ENCODE measurements at regions not wholly inside any gene's neighbourhood (a gene's known extent, or its start where the extent isn't known, plus 50 kb on each side); places are given as distances from the start of the nearest gene placed in this dataset.
"Not testable (repeated sequence)": the region's sequence is repeated elsewhere in the genome, so short reads cannot be mapped to it uniquely, and the experiment has no call there.

DNA sequence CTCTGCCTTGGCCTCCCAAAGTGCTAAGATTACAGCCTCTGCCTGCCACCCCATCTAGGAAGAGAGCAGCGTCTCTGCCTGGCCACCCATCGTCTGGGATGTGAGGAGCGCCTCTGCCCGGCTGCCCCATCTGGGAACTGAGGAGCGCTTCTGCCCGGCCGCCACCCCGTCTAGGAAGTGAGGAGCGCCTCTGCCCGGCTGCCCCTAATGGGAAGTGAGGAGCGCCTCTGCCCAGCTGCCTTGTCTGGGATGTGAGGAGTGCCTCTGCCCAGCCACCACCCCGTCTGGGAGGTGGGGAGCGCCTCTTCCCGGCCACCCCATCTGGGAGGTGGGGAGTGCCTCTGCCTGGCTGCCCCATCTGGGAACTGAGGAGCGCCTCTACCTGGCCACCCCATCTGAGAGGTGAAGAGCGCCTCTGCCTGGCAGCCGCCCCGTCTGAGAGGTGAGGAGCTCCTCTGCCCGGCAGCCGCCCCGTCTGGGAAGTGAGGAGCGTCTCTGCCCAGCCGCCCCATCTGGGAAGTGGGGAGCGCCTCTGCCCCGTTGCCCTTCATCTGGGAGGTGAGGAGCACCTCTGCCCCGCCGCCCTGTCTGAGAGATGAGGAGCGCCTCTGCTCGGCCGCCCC is 481.0 kb upstream of the GNPDA2 start:
- H3K27ac Mint-ChIP-seq; DNase-seq; H3K4me3 ChIP-seq (ENCODE audit: low read length); H3K27ac ChIP-seq (ENCODE audit: low read depth, low read length); H3K36me3 Mint-ChIP-seq (ENCODE audit: low read depth); H3K36me3 ChIP-seq (ENCODE audit: control insufficient read depth, insufficient read depth, low read length); H3K27me3 ChIP-seq (ENCODE audit: control insufficient read depth, insufficient read depth, low read length, poor library complexity, severe bottlenecking); H3K9ac ChIP-seq (ENCODE audit: extremely low read depth, low read length, poor library complexity, severe bottlenecking); H3K4me3 Mint-ChIP-seq; H3K4me1 Mint-ChIP-seq; H3K4me1 ChIP-seq (ENCODE audit: control insufficient read depth, insufficient read depth, low read length); H3K27me3 Mint-ChIP-seq (ENCODE audit: insufficient read depth); H3K9me3 ChIP-seq (ENCODE audit: control insufficient read depth, low read length): not testable (repeated sequence)
- peaks cover 35% of the 10 kb centered on the region for H3K9me3 Mint-ChIP-seq
- WGBS, 2 experiments (ENCODE audit: insufficient coverage in 1 of 2, insufficient read length in 1 of 2), result 94 to 100% methylated on average over 4 to 30 of the region's 30 CpGs

DNA sequence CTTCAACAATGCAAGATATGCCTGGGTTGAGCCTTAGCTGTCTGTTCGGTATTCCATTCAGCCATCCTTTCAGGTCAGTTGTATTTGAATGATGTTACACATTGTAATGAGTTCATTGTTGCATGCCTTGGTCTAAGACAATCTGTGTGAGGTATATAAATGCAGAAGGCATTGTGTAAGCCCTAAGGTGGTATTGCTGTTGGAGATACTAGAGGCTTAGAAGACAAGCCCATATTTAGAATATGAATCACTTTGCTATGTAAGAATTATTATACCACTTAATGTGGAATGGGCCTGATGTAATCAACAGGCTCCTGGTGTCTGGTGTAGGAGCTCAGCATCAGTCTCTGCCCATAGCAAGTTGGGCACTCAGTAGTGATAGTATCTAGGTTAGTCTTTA is 473.4 kb upstream of the GNPDA2 start:
- Mint-ChIP-seq H3K36me3 (ENCODE audit: low read depth) (no peaks in the 10 kb centered on the region), H3K4me1 (peaks cover 2% of the 10 kb centered on the region), H3K27me3 (ENCODE audit: insufficient read depth) (no peaks in the 10 kb centered on the region), H3K9me3 (no peaks in the 10 kb centered on the region), H3K4me3 (no peak overlapping the region), H3K27ac (no peak overlapping the region)
- H3K27ac ChIP-seq (ENCODE audit: low read depth, low read length), result no peak overlapping the region
- TF ChIP-seq, protein P1, sequence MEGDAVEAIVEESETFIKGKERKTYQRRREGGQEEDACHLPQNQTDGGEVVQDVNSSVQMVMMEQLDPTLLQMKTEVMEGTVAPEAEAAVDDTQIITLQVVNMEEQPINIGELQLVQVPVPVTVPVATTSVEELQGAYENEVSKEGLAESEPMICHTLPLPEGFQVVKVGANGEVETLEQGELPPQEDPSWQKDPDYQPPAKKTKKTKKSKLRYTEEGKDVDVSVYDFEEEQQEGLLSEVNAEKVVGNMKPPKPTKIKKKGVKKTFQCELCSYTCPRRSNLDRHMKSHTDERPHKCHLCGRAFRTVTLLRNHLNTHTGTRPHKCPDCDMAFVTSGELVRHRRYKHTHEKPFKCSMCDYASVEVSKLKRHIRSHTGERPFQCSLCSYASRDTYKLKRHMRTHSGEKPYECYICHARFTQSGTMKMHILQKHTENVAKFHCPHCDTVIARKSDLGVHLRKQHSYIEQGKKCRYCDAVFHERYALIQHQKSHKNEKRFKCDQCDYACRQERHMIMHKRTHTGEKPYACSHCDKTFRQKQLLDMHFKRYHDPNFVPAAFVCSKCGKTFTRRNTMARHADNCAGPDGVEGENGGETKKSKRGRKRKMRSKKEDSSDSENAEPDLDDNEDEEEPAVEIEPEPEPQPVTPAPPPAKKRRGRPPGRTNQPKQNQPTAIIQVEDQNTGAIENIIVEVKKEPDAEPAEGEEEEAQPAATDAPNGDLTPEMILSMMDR (conservative IDR thresholded peaks at IDR 0.05), result no peak
- H3K9ac ChIP-seq (ENCODE audit: extremely low read depth, low read length, poor library complexity, severe bottlenecking), result no peak overlapping the region
- no peaks in the 10 kb centered on the region for H3K27me3 ChIP-seq (ENCODE audit: control insufficient read depth, insufficient read depth, low read length, poor library complexity, severe bottlenecking)
- H3K9me3 ChIP-seq (ENCODE audit: control insufficient read depth, low read length), result peaks cover 5% of the 10 kb centered on the region
- H3K4me3 ChIP-seq (ENCODE audit: low read length), result no peak overlapping the region
- no peaks in the 10 kb centered on the region for H3K36me3 ChIP-seq (ENCODE audit: control insufficient read depth, insufficient read depth, low read length)
- no peak for DNase-seq
- H3K4me1 ChIP-seq (ENCODE audit: control insufficient read depth, insufficient read depth, low read length), result peaks cover 2% of the 10 kb centered on the region
- WGBS, 2 experiments (ENCODE audit: insufficient coverage in 1 of 2, insufficient read length in 1 of 2), result 94% methylated on average over 1 of the region's 1 CpG; no CpG with 5 or more reads in 1 of the 2 experiments

DNA sequence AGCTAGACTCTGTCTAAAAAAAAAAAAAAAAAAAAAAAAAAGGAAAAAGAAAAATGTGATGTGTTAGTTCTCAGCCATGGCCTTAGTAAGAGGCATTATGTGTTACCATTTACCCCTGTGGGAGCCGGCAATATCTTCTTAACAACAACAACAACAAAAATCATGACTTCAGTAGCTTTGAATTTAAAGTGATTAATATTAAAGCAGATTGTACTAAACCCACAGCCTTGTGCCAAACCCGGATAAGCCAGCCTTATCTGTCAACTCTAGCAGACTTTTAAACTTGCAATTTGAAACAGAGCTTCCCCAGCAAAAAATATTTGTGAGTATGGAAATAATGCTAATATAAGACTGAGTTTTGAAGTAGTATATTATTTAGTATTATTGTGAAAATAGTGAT is 462.1 kb upstream of the GNPDA2 start:
- H3K27ac Mint-ChIP-seq, result no peak overlapping the region
- no peaks in the 10 kb centered on the region for H3K4me1 ChIP-seq (ENCODE audit: control insufficient read depth, insufficient read depth, low read length)
- H3K27me3 ChIP-seq (ENCODE audit: control insufficient read depth, insufficient read depth, low read length, poor library complexity, severe bottlenecking), result no peaks in the 10 kb centered on the region
- no peak for DNase-seq
- H3K27ac ChIP-seq (ENCODE audit: low read depth, low read length), result no peak overlapping the region
- no peaks in the 10 kb centered on the region for H3K9me3 Mint-ChIP-seq
- H3K9me3 ChIP-seq (ENCODE audit: control insufficient read depth, low read length), result no peaks in the 10 kb centered on the region
- H3K4me1 Mint-ChIP-seq, result peaks cover 3% of the 10 kb centered on the region
- no peaks in the 10 kb centered on the region for H3K27me3 Mint-ChIP-seq (ENCODE audit: insufficient read depth)
- TF ChIP-seq, protein P1 (conservative IDR thresholded peaks at IDR 0.05), result no peak
- H3K4me3 ChIP-seq (ENCODE audit: low read length), result no peak overlapping the region
- no peak overlapping the region for H3K4me3 Mint-ChIP-seq
- no peaks in the 10 kb centered on the region for H3K36me3 Mint-ChIP-seq (ENCODE audit: low read depth)
- H3K9ac ChIP-seq (ENCODE audit: extremely low read depth, low read length, poor library complexity, severe bottlenecking), result no peak overlapping the region
- H3K36me3 ChIP-seq (ENCODE audit: control insufficient read depth, insufficient read depth, low read length), result no peaks in the 10 kb centered on the region
- WGBS, 2 experiments (ENCODE audit: insufficient coverage in 1 of 2, insufficient read length in 1 of 2), result 92% methylated on average over 1 of the region's 2 CpGs; no CpG with 5 or more reads in 1 of the 2 experiments

DNA sequence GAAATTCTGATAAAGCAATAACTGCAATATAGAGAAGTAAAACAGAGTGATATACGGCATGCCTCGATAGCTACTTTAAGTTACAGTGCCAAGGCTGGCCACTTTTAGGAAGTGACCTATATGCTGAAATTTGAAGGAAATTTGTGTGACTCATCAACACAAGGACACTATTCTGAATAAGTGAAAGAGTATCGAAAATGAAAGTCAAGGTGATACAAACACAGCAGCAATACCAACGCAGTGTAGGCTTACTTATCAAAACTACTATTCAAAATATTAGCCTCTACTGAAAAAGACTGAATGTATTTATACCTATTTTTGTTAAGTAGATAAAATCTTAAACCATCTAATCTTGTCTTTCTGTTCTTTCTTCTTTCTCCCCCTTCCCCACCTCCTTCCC is 459.9 kb upstream of the GNPDA2 start:
- Mint-ChIP-seq H3K4me1 (peaks cover 3% of the 10 kb centered on the region), H3K36me3 (ENCODE audit: low read depth) (no peaks in the 10 kb centered on the region), H3K9me3 (no peaks in the 10 kb centered on the region), H3K27me3 (ENCODE audit: insufficient read depth) (no peaks in the 10 kb centered on the region), H3K4me3 (no peak overlapping the region), H3K27ac (no peak overlapping the region)
- H3K9ac ChIP-seq (ENCODE audit: extremely low read depth, low read length, poor library complexity, severe bottlenecking), result no peak overlapping the region
- DNase-seq, result no peak
- H3K9me3 ChIP-seq (ENCODE audit: control insufficient read depth, low read length), result no peaks in the 10 kb centered on the region
- 96 to 100% methylated on average over 2 to 4 of the region's 4 CpGs for WGBS, 2 experiments (ENCODE audit: insufficient coverage in 1 of 2, insufficient read length in 1 of 2)
- H3K4me3 ChIP-seq (ENCODE audit: low read length), result no peak overlapping the region
- H3K36me3 ChIP-seq (ENCODE audit: control insufficient read depth, insufficient read depth, low read length), result no peaks in the 10 kb centered on the region
- no peak overlapping the region for H3K27ac ChIP-seq (ENCODE audit: low read depth, low read length)
- no peaks in the 10 kb centered on the region for H3K4me1 ChIP-seq (ENCODE audit: control insufficient read depth, insufficient read depth, low read length)
- TF ChIP-seq, protein P1 (conservative IDR thresholded peaks at IDR 0.05), result no peak
- H3K27me3 ChIP-seq (ENCODE audit: control insufficient read depth, insufficient read depth, low read length, poor library complexity, severe bottlenecking), result no peaks in the 10 kb centered on the region

Measured in endodermal cell (in vitro differentiated cells).